Hematopoietic multipotent progenitor cell (in vitro differentiated cells): ENCODE measurements at regions not wholly inside any gene's neighbourhood (a gene's known extent, or its start where the extent isn't known, plus 50 kb on each side); places are given as distances from the start of the nearest gene placed in this dataset.
"Not testable (repeated sequence)": the region's sequence is repeated elsewhere in the genome, so short reads cannot be mapped to it uniquely, and the experiment has no call there.

Source experiments
- DNase-seq, 3 donors: peaks; one replicate each; pipeline ENCODE4 v3.0.0-alpha.2; 2011 to 2015; ENCODE audit warnings: low read depth in 2 of 3, low spot score in 2 of 3

DNA sequence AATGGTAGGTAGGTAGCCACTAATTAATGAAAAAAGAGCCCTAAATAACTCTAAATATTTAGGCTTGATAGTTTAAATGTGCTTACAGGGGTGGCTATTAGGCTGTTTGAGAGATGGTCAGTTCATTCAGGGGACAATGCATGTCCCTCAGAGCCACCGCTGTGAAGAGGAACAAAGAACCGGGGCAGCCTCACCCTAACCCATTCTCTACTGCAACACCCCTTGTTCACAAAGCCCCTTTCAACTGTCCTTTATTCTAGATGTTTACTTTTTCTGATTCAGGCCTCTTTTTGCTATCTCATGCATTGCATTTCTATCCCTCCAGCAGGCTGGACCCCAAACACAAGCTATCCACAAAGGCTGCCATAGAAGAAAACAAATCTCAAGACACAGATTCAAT is 906.7 kb downstream of the NR2F1-AS1 start:
- DNase-seq = no peak

GRCh38 chr5:92665506-92665905 is 915.5 kb downstream of the NR2F1-AS1 start:
- DNase-seq = no peak

GRCh38 chr5:92662741-92663140 is 918.3 kb downstream of the NR2F1-AS1 start:
- DNase-seq = no peak

GRCh38 chr5:92659246-92659645 is 921.8 kb downstream of the NR2F1-AS1 start:
- no peak for DNase-seq

DNA sequence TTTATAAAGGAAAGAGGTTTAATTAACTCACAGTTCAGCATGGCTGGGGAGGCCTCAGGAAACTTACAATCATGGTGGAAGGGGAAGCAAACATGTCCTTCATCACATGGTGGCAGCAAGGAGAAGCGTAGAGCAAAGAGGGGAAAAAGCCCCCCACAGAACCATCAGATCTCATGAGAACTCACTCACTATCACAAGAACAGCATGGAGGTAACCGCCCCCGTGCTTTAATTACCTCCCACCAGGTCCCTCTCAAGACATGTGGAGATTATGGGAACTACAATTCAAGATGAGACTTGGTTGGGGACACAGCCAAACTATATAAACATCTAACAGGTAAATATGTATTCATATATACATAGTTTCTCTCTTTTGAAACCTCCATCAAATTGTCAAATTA is 926.4 kb downstream of the NR2F1-AS1 start:
- DNase-seq = not testable (repeated sequence)

- no peak for DNase-seq
Observed at GRCh38 chr5:92653730-92654461, 927.1 kb downstream of the NR2F1-AS1 start.

GRCh38 chr5:92652756-92653155 is 928.3 kb downstream of the NR2F1-AS1 start:
- DNase-seq = no peak

- DNase-seq = no peak
Observed at GRCh38 chr5:92644266-92644886, 936.6 kb downstream of the NR2F1-AS1 start.

DNA sequence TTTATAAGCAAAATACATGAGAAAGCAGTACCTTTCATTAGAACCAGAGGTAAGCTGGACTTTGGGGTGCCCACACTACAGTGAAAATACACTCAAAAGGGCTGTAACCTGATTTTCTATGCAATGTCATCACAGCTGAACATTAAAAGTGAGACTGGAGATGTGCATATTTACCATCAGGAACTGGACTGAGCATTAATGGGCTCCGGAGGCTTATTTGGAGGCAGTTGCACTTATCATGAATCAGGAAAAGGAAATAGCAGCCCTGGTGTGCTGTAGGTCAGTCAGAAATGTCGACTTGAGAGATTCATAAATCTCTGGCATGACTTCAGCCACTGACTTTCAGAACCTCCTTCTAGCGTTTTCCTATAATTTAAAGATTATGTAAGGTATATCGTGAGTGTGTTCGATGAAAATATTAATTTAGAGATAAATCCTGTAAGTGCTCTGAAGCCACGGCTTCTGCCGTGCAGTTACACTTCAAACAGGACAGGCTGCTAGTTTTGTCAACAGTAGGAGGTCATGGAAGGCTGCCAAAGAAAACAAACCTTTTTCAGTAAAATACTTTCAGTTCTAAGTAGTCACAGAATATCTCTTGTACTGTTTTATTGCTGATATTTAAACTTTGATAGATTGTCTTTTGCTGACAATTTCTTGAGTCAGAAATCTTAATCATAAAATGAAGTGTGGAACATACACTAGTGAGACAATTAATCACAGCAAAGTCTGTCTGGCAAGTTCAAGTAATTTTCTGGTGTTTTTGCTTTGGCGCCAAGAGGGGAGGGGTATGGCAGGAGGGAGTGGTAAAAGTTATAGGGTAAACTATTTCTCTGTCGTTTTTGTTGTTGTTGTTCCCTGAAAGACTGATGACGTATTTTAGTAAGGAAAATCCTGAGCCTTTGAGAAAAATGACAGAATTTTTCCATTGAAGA is 939.7 kb downstream of the NR2F1-AS1 start:
- no peak for DNase-seq

DNA sequence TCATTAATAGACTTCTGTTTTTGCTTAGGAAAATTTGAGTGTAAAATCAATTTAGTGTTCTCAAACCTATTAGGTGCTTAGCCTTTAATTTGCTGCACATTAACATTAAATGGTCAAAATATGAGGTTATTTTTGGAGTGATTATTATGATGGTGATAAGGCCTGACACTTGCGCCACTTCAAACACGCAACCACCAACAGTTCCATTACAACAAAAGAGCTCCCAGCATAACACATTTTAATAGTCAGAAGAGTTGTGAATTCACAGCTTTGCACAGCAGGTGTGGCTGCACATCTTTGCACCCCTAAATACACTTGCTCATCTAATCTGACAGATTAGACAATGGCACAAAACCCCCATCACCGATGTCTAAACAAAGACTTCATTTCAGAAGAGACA is 940.7 kb downstream of the NR2F1-AS1 start:
- DNase-seq = no peak

DNA sequence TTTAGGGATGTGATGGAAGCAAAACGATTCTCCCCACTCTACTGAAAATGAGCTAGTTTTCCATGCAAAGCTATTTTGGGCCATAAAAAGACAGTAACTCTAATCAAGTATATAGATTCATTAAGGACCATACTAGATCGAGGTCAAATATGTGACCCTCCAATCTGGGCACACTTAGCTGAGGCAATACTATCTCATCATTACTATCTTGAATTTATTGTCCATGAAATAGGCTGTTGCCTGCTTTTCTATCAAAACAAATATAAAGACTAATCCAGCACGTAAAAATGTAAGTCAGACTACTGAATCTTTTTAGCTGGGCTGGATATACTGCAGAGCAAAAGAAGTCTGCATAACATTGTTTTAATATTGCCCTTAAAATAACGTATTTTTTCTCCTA is 943.1 kb downstream of the NR2F1-AS1 start:
- no peak for DNase-seq

- no peak for DNase-seq
Observed at GRCh38 chr5:92637247-92637646, 943.8 kb downstream of the NR2F1-AS1 start.

DNA sequence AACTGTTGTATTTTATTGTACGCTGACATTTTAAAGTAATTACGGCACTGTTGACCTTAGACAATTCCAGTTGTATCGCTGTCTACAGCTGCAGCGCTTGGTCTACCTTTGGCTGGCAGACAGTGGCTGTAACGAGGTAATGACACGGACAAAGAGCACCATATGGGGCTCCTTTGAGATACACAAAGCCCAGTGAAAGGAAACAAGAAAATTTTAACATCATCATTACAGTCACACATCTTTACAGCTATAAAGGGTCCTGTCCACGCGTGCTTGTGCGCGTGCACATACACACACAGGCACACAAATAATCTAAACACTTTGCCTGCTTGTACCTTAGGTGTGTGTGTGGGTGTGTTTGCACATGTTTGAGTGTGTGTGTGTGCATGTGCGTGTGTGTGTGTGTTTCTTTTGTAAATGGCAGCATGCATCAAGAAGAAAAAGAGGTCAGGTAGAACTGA is 946.0 kb downstream of the NR2F1-AS1 start:
- DNase-seq = no peak

DNA sequence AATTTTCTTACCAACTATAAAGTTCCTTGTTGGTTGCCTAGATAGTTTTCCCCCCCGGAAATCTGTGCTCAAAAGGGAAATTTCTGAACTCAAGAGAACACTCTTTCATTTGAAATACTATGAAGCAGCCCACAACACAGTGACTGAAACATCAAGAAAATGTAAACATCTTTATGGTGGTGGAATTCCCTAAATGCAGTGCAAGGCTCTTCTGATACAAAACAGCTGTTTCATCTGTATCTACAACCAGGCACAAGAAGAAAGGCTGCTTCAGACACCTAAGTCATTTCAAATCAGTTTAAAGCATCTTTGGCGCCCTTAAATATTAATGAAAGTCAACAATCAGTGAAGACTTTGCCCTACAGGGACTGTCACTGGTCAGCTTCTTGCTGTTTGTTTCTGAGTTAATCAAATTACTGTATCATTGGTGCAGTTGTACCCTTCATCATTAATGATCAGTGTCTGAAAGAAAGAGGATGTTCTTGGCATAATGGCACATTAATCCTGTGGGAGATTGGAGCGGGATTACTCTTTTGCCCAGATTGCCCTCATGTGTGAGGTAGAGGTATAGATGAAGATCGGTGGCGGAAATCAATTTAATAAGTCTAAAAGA is 947.0 kb downstream of the NR2F1-AS1 start:
- no peak for DNase-seq

GRCh38 chr5:92633176-92633575 is 947.8 kb downstream of the NR2F1-AS1 start:
- no peak for DNase-seq

- DNase-seq = not testable (repeated sequence)
Observed at GRCh38 chr5:92631237-92631701, 949.8 kb downstream of the NR2F1-AS1 start.

DNA sequence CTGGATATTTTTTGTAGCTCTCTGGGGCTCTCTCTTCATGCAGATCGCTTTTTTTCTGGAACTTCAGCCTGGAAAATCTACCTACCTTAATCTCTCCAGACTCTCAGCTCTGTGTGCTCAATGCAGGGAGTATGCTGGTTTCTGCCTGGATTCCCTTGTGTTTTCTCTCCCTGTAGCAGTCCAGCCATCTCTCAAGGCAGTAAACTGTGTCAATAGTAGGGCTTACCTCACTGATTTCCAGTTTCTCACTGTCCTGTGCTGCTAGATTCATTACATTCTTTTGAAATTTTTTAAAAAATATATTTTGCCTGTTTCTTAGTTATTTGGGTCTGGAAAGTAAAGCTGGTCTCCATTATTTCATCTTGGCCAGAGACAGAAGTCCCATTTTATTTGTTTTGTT is 951.4 kb downstream of the NR2F1-AS1 start:
- DNase-seq = no peak

- no peak for DNase-seq
Observed at GRCh38 chr5:92629000-92629399, 952.0 kb downstream of the NR2F1-AS1 start.

DNA sequence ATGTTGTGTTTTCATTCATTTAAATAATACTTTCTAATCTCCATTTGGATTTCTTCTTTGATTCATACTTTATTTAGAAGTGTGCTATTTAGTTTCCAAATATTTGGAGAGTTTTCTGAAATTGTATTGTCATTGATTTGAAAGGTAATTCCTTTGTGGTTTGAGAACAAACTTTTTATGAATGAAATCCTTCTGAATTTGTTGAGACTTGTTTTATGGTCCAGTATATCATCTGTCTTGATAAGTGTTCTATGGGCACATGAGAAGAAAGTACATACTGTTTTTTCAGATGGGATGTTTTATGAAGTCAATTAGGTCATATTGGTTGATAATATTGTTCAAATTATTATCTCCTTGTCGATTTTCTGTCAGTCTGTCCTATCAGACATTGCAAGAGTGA is 953.8 kb downstream of the NR2F1-AS1 start:
- no peak for DNase-seq

DNA sequence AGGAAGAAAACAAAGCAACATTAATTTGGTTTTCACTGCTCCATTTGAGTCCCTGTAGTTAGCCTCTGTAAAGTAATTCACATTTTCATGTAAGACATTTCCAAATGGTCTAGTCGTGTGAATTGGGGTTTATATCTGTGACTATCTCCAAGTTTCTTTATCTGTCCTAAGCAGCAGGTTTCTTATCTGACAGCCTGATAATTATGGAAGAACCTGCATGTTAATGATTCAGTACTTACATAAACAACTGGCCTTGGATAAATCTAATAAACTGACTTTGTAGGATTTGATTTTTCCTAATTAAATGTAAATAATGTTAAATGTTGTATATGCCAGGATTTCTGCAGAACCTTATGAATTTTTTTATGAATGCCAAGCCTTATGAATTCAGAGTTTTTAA is 964.9 kb downstream of the NR2F1-AS1 start:
- no peak for DNase-seq

GRCh38 chr5:92613546-92613945 is 967.5 kb downstream of the NR2F1-AS1 start:
- no peak for DNase-seq
